ENCODE measurements at regions not wholly inside any gene's neighbourhood (a gene's known extent, or its start where the extent isn't known, plus 50 kb on each side); places are given as distances from the start of the nearest gene placed in this dataset.

DNA sequence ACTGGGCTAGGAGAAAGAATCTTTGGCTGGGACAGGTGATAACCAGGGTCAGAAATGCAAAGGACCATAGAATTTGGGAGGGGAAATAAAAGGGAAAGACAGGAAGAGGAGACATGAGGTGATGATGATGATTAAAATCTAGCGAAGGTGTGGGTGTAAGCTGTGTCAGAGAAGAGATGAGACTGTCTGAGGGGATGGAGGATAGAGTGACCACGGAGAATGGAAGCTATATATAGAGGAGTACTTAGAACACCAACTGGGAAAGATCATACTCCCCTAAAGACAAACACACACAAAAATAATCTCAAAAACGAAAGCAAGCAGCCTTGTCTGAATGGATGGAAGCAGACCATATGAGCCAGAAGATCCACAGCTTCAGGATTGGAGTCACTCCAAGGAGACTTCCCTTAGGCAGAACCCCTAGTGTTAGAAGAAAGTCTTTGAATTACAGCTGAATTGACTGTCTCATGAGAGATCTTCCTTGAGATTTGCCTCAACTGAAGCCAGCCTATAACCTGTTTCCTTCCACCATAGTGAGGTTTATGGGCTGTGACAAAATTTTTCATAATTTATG lies 115.2 kb upstream of the DAZL start:
- POLR2A ChIA-PET: interaction anchor here (0.8 kb wide), 1 partner anchor 1758 kb away, joined by 3 read pairs; no protein-coding TSS in a partner anchor

DNA sequence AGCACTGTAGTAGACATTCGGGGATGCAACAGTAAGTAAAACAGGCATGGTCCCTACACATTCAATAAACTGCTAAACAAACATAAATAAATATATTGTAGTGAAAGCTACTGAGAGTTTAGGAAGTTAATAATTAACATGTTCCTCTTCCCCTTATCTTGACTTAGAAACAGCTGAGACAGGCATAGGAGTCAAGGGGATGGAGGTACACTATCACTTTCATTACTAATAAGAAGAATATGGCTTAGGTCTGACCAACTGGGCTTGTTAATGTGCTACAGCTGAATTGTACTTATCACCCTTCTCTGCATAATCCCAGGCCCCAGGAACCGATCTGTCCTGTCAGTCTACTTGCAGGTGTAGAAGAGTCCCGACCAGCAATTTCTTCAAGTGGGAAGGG lies 116.3 kb upstream of the DAZL start:
- ATAC-seq (no peak), DNase-seq (no peak)
- H3K27me3 Mint-ChIP-seq: no peaks in the 10 kb centered on the region
- H3K36me3 Mint-ChIP-seq: peaks cover 0 to 14% (median 7%) of the 10 kb centered on the region in 3 donors
- H3K9me3 Mint-ChIP-seq: peaks cover 0 to 22% (median 8%) of the 10 kb centered on the region in 9 donors
- POLR2A ChIA-PET: interaction anchor here (0.8 kb wide), 1 partner anchor 1757 kb away, joined by 3 read pairs; no protein-coding TSS in a partner anchor
- H3K4me3 Mint-ChIP-seq: no peak overlapping the region
- H3K4me1 Mint-ChIP-seq: no peaks in the 10 kb centered on the region
- H3K27ac Mint-ChIP-seq: no peak overlapping the region

More for the DNA sequence above, 115.2 kb upstream of the DAZL start:
- Mint-ChIP-seq H3K4me3 (no peak overlapping the region), H3K27me3 (no peaks in the 10 kb centered on the region), H3K27ac (no peak overlapping the region), H3K36me3 (peaks cover 0 to 5% (median 4%) of the 10 kb centered on the region in 3 donors), H3K4me1 (no peaks in the 10 kb centered on the region), H3K9me3 (peaks cover 0 to 12% (median 4%) of the 10 kb centered on the region in 9 donors)
- DNase-seq (no peak), ATAC-seq (no peak)

DNA sequence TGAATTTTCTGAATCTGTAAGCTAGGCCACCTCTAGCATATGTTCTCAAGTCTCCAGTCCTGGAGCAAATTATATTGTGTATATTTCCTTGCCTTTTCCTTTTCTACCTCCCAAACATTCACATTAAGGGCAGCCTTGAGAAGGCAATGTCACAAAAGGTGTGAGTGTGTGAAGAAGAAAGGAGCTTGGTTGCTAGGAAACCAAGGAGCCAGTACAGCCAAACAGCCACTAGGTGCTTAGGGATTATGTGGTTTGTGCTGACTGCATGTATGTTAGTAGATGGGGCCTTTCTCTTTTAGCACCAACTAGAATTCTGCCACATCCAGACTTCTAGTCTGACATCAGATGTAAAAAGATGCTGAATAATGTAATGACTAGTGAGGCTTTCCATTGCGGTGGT lies 118.8 kb upstream of the DAZL start:
- DNase-seq (peak in 4 of 10 donors; percentile 4 to 30 (median 9)), ATAC-seq (peak in 1 of 2 donors; percentile 68)
- no peak overlapping the region for H3K4me3 Mint-ChIP-seq
- POLR2A ChIA-PET: no interaction called here
- no peaks in the 10 kb centered on the region for H3K27me3 Mint-ChIP-seq
- H3K36me3 Mint-ChIP-seq: peaks cover 0 to 20% (median 13%) of the 10 kb centered on the region in 3 donors
- H3K4me1 Mint-ChIP-seq: no peaks in the 10 kb centered on the region
- no peak overlapping the region for H3K27ac Mint-ChIP-seq
- H3K9me3 Mint-ChIP-seq: peaks cover 0 to 31% (median 11%) of the 10 kb centered on the region in 9 donors

DNA sequence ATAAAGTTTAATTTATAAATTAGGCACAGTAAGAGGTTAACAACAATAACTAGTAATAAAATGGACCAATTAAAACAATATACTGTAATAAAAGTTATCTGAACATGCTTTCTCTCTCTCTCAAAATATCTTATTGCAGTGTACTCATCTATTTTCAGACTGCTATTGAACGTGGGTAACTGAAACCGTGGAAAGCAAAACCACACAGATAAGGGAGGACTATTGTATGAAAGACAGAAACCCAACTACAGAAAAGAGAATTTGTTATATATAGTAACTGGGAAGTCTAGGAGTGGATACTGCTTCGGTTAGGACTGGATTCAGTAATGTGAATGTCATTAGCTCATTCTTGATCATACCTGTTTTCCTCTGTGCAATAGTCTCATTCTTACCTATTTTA lies 119.3 kb upstream of the DAZL start:
- no peak for ATAC-seq
- Mint-ChIP-seq H3K9me3 (peaks cover 0 to 35% (median 11%) of the 10 kb centered on the region in 9 donors), H3K27me3 (no peaks in the 10 kb centered on the region), H3K27ac (no peak overlapping the region), H3K4me1 (no peaks in the 10 kb centered on the region), H3K4me3 (no peak overlapping the region), H3K36me3 (peaks cover 0 to 24% (median 13%) of the 10 kb centered on the region in 3 donors)
- DNase-seq: no peak
- POLR2A ChIA-PET: no interaction called here

GRCh38 chr3:16725972-16726371 lies 120.7 kb upstream of the DAZL start:
- H3K27me3 Mint-ChIP-seq: no peaks in the 10 kb centered on the region
- no peak for DNase-seq
- ATAC-seq: no peak
- peaks cover 0 to 24% (median 13%) of the 10 kb centered on the region in 3 donors for H3K36me3 Mint-ChIP-seq
- H3K4me3 Mint-ChIP-seq: no peak overlapping the region
- no peaks in the 10 kb centered on the region for H3K4me1 Mint-ChIP-seq
- H3K27ac Mint-ChIP-seq: no peak overlapping the region
- H3K9me3 Mint-ChIP-seq: peaks cover 1 to 42% (median 11%) of the 10 kb centered on the region in 9 donors
- POLR2A ChIA-PET: no interaction called here

- Mint-ChIP-seq H3K4me1 (no peaks in the 10 kb centered on the region), H3K27me3 (no peaks in the 10 kb centered on the region), H3K36me3 (peaks cover 0 to 41% (median 31%) of the 10 kb centered on the region in 3 donors), H3K27ac (no peak overlapping the region), H3K9me3 (peaks cover 6 to 64% (median 33%) of the 10 kb centered on the region in 9 donors), H3K4me3 (no peak overlapping the region)
- POLR2A ChIA-PET: no interaction called here
- ATAC-seq (no peak), DNase-seq (no peak)
These were observed 123.8 kb upstream of the DAZL start for GRCh38 chr3:16728770-16729745.

GRCh38 chr3:16738451-16738850 lies 133.2 kb upstream of the DAZL start:
- H3K4me3 Mint-ChIP-seq: no peak overlapping the region
- H3K4me1 Mint-ChIP-seq: peaks cover 0 to 7% (median 3%) of the 10 kb centered on the region in 4 donors
- no peak overlapping the region for H3K27ac Mint-ChIP-seq
- H3K27me3 Mint-ChIP-seq: no peaks in the 10 kb centered on the region
- POLR2A ChIA-PET: no interaction called here
- peaks cover 5 to 38% (median 18%) of the 10 kb centered on the region in 9 donors for H3K9me3 Mint-ChIP-seq
- DNase-seq (no peak), ATAC-seq (no peak)
- H3K36me3 Mint-ChIP-seq: peaks cover 0 to 17% (median 14%) of the 10 kb centered on the region in 3 donors

- Mint-ChIP-seq H3K4me1 (peaks cover 0 to 7% (median 3%) of the 10 kb centered on the region in 4 donors), H3K27me3 (no peaks in the 10 kb centered on the region), H3K36me3 (peaks cover 0 to 13% (median 6%) of the 10 kb centered on the region in 3 donors), H3K4me3 (no peak overlapping the region), H3K9me3 (peaks cover 0 to 27% (median 11%) of the 10 kb centered on the region in 9 donors), H3K27ac (no peak overlapping the region)
- POLR2A ChIA-PET: no interaction called here
- ATAC-seq (no peak), DNase-seq (no peak)
These were observed 134.4 kb upstream of the DAZL start for GRCh38 chr3:16739541-16740105.

GRCh38 chr3:16740515-16740914 lies 135.3 kb upstream of the DAZL start:
- no peaks in the 10 kb centered on the region for H3K27me3 Mint-ChIP-seq
- DNase-seq (no peak), ATAC-seq (no peak)
- peaks cover 0 to 21% (median 6%) of the 10 kb centered on the region in 9 donors for H3K9me3 Mint-ChIP-seq
- H3K36me3 Mint-ChIP-seq: peaks cover 0 to 7% (median 3%) of the 10 kb centered on the region in 3 donors
- peaks cover 0 to 7% (median 3%) of the 10 kb centered on the region in 4 donors for H3K4me1 Mint-ChIP-seq
- H3K4me3 Mint-ChIP-seq: no peak overlapping the region
- H3K27ac Mint-ChIP-seq: no peak overlapping the region
- POLR2A ChIA-PET: no interaction called here

DNA sequence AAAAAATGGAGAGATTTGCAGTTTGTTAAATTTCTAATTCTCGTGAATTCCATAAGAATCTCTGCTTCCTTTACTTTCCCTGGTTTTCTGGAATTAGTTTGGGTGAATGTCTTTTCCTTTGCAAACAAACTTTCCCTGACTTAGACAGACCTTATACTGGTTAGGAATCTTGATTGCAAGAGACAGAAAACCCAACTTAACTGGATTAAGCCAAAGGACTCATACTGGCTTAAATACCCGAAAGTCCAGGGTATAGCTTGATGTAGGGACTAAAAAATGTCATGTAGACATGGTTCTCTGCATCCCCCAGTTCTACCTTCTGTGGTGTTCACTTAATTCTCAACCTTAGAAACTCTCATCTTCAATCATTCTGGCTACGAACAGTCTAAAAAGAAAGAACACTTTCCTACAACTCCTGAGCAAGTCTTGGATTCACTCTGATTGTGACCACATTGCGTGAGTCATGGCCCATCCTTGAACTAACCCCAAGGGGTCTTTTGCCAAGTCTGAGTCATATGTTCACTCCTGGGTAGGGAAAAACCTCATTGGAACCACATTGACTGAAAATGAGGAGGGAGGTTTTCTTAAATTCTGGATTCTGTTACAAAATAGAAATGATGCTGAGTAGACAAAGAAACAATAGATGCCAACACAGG lies 136.0 kb upstream of the DAZL start:
- H3K4me3 Mint-ChIP-seq: no peak overlapping the region
- H3K36me3 Mint-ChIP-seq: peaks cover 0 to 7% (median 2%) of the 10 kb centered on the region in 3 donors
- no peaks in the 10 kb centered on the region for H3K27me3 Mint-ChIP-seq
- no peak overlapping the region for H3K27ac Mint-ChIP-seq
- POLR2A ChIA-PET: no interaction called here
- ATAC-seq: no peak
- no peak for DNase-seq
- peaks cover 0 to 6% (median 4%) of the 10 kb centered on the region in 4 donors for H3K4me1 Mint-ChIP-seq
- H3K9me3 Mint-ChIP-seq: peaks cover 0 to 16% (median 4%) of the 10 kb centered on the region in 9 donors

- H3K36me3 Mint-ChIP-seq: peaks cover 0 to 7% (median 2%) of the 10 kb centered on the region in 3 donors
- DNase-seq (no peak), ATAC-seq (no peak)
- H3K4me3 Mint-ChIP-seq: no peak overlapping the region
- POLR2A ChIA-PET: no interaction called here
- peaks cover 0 to 5% (median 2%) of the 10 kb centered on the region in 4 donors for H3K4me1 Mint-ChIP-seq
- no peak overlapping the region for H3K27ac Mint-ChIP-seq
- no peaks in the 10 kb centered on the region for H3K27me3 Mint-ChIP-seq
- H3K9me3 Mint-ChIP-seq: peaks cover 0 to 16% (median 3%) of the 10 kb centered on the region in 9 donors
These were observed 136.7 kb upstream of the DAZL start for GRCh38 chr3:16741890-16742289.

GRCh38 chr3:16743276-16743675 lies 138.1 kb upstream of the DAZL start:
- H3K36me3 Mint-ChIP-seq: peaks cover 0 to 7% (median 2%) of the 10 kb centered on the region in 3 donors
- H3K4me3 Mint-ChIP-seq: no peak overlapping the region
- DNase-seq (no peak), ATAC-seq (no peak)
- POLR2A ChIA-PET: no interaction called here
- H3K27me3 Mint-ChIP-seq: no peaks in the 10 kb centered on the region
- H3K27ac Mint-ChIP-seq: no peak overlapping the region
- peaks cover 0 to 2% (median 0%) of the 10 kb centered on the region in 4 donors for H3K4me1 Mint-ChIP-seq
- H3K9me3 Mint-ChIP-seq: peaks cover 0 to 16% (median 2%) of the 10 kb centered on the region in 9 donors

Measured in naive thymus-derived CD8-positive, alpha-beta T cell (primary cell).